Right lobe of liver (tissue), 4 donors: ENCODE measurements at regions not wholly inside any gene's neighbourhood (a gene's known extent, or its start where the extent isn't known, plus 50 kb on each side); places are given as distances from the start of the nearest gene placed in this dataset.

Experiments used
- POLR2A ChIP-seq: fragments of 450-650 bp; IDR thresholded peaks from one replicate; pipeline ENCODE4 v1.6.1; 2017; ENCODE audit warnings: antibody characterized with exemption, mild to moderate bottlenecking
- TF ChIP-seq, protein P1 (sequence below), 4 donors: fragments of 200-600 bp in 3 of 4; fragments of 450-650 bp in 1 of 4; IDR thresholded peaks; one replicate each; pipeline versions ENCODE4 v1.5.1 to v1.8.0; 2016 to 2022; ENCODE audit warnings: antibody characterized with exemption in 4 of 4, mild to moderate bottlenecking in 2 of 4
- donor health status: DM: no; HTN: no; CAD: no.
- donor health status: DM: no; HTN: no; CAD: no.
- donor health status: DM: no; HTN: yes; CAD: no.

- TF ChIP-seq, protein P1, sequence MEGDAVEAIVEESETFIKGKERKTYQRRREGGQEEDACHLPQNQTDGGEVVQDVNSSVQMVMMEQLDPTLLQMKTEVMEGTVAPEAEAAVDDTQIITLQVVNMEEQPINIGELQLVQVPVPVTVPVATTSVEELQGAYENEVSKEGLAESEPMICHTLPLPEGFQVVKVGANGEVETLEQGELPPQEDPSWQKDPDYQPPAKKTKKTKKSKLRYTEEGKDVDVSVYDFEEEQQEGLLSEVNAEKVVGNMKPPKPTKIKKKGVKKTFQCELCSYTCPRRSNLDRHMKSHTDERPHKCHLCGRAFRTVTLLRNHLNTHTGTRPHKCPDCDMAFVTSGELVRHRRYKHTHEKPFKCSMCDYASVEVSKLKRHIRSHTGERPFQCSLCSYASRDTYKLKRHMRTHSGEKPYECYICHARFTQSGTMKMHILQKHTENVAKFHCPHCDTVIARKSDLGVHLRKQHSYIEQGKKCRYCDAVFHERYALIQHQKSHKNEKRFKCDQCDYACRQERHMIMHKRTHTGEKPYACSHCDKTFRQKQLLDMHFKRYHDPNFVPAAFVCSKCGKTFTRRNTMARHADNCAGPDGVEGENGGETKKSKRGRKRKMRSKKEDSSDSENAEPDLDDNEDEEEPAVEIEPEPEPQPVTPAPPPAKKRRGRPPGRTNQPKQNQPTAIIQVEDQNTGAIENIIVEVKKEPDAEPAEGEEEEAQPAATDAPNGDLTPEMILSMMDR (IDR thresholded peaks at IDR 0.05), result no peak
- no peak for TF ChIP-seq POLR2A
These were observed 161.5 kb upstream of the ZNF804B start for GRCh38 chr7:88597941-88598425.
